ENCODE measurements at regions not wholly inside any gene's neighbourhood (a gene's known extent, or its start where the extent isn't known, plus 50 kb on each side); places are given as distances from the start of the nearest gene placed in this dataset.

GRCh38 chr1:200275415-200275814 is 134.4 kb downstream of the ZNF281 start (continued):
- no peak for TF ChIP-seq ZBTB11 (CRISPR knock-in tag; IDR thresholded peaks at IDR 0.05)
- no peak for TF ChIP-seq ZNF644 (tag; IDR thresholded peaks at IDR 0.05; ENCODE audit: low read depth)
- TF ChIP-seq ETS1 (conservative IDR thresholded peaks at IDR 0.05; ENCODE audit: control insufficient read depth, low read depth, low read length): no peak
- TF ChIP-seq CREB3L1 (IDR thresholded peaks at IDR 0.05; ENCODE audit: borderline replicate concordance, low read depth): no peak
- TF ChIP-seq ZNF512 (tag; IDR thresholded peaks at IDR 0.05): no peak
- no peak for TF ChIP-seq SNIP1 (IDR thresholded peaks at IDR 0.05; ENCODE audit: low read depth)
- TF ChIP-seq YBX1 (IDR thresholded peaks at IDR 0.05): no peak
- TF ChIP-seq ZNF717 (CRISPR knock-in tag; IDR thresholded peaks at IDR 0.05): no peak
- no peak for TF ChIP-seq RBM17 (IDR thresholded peaks at IDR 0.05; ENCODE audit: borderline replicate concordance, low read depth, low read length)
- no peak for TF ChIP-seq ZNF175 (CRISPR knock-in tag; IDR thresholded peaks at IDR 0.05; ENCODE audit: low read depth)
- TF ChIP-seq MYBL2 (IDR thresholded peaks at IDR 0.05; ENCODE audit: low read depth): no peak
- TF ChIP-seq MYBL2 (CRISPR knock-in tag; IDR thresholded peaks at IDR 0.05; ENCODE audit: borderline replicate concordance): no peak
- TF ChIP-seq CTBP1 (IDR thresholded peaks at IDR 0.05; ENCODE audit: borderline replicate concordance): 0 out of 2 replicates have a peak, but pooled peaks have one; percentile 23
- no peak for TF ChIP-seq DLX4 (CRISPR knock-in tag; IDR thresholded peaks at IDR 0.05)
- TF ChIP-seq MIER1 (IDR thresholded peaks at IDR 0.05; ENCODE audit: low read depth): no peak
